Naive thymus-derived CD8-positive, alpha-beta T cell (primary cell): ENCODE measurements at regions not wholly inside any gene's neighbourhood (a gene's known extent, or its start where the extent isn't known, plus 50 kb on each side); places are given as distances from the start of the nearest gene placed in this dataset.

Source experiments
- ATAC-seq, 2 donors: fragments of 150-1000 bp; cut with Tn5 transposase in 1 of 2; sonication (Bioruptor Pico), chemical (Tn5 transposase) in 1 of 2; 1 replicate in 1 of 2; 2 replicates in 1 of 2; pipeline ENCODE4 v1.10.0; 2021; ENCODE audit warnings: mild to moderate bottlenecking in 2 of 2, moderate library complexity in 2 of 2
- POLR2A ChIA-PET: fragments of 350-600 bp; sonication (Branson Sonifier 250); formaldehyde crosslinking; loops from one replicate; lab custom pipeline; 2021; ENCODE audit warnings: antibody characterized with exemption; lab: Charles Lee
- DNase-seq, 10 donors: peaks; one replicate each; pipeline versions ENCODE4 v3.0.0 to v3.0.0-alpha.2; 2020 to 2022
- H3K27ac Mint-ChIP-seq, 10 donors: one replicate each; pipeline ENCODE4 v1.8.0; 2020 to 2022; ENCODE audit warnings: mild to moderate bottlenecking in 10 of 10, mixed read lengths in 10 of 10, moderate library complexity in 4 of 10, inconsistent platforms in 1 of 10
- H3K27me3 Mint-ChIP-seq, 5 donors: one replicate each; pipeline ENCODE4 v1.8.0; 2021 to 2022; ENCODE audit warnings: mixed read lengths in 5 of 5
- H3K36me3 Mint-ChIP-seq, 3 donors: one replicate each; pipeline ENCODE4 v1.8.0; 2020 to 2022; ENCODE audit warnings: mixed read lengths in 3 of 3, mild to moderate bottlenecking in 2 of 3, inconsistent platforms in 1 of 3
- H3K4me1 Mint-ChIP-seq, 4 donors: one replicate each; pipeline ENCODE4 v1.8.0; 2021 to 2022; ENCODE audit warnings: mixed read lengths in 4 of 4
- H3K4me3 Mint-ChIP-seq, 10 donors: one replicate each; pipeline ENCODE4 v1.8.0; 2020 to 2022; ENCODE audit warnings: mild to moderate bottlenecking in 10 of 10, mixed read lengths in 10 of 10, moderate library complexity in 6 of 10, inconsistent platforms in 1 of 10
- H3K9me3 Mint-ChIP-seq, 9 donors: one replicate each; pipeline ENCODE4 v1.8.0; 2020 to 2022; ENCODE audit warnings: mixed read lengths in 9 of 9, mild to moderate bottlenecking in 3 of 9, inconsistent platforms in 1 of 9, moderate library complexity in 1 of 9

DNA sequence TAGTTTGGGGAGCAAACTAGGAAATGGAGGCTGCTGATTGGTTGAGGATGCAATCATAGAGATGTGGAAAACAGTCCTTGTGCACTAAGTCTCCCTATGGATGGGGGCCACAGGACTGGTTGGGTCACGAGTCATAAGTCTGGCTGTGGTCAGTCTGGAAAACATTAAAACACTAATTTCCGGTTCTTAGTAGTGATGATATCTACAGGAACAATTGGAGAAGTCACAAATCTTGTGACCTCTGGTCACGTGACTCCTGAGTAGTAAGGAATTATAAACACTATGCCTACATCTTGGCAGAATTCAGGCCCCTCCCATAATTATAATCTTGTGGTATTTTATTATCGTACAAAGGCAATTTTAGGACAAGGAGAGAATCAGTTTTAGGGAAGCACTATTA lies 317.3 kb upstream of the ARPP21 start:
- Mint-ChIP-seq H3K9me3 (peaks cover 0 to 16% (median 9%) of the 10 kb centered on the region in 9 donors), H3K36me3 (no peaks in the 10 kb centered on the region), H3K27me3 (no peaks in the 10 kb centered on the region), H3K4me3 (no peak overlapping the region), H3K27ac (no peak overlapping the region), H3K4me1 (no peaks in the 10 kb centered on the region)
- POLR2A ChIA-PET = no interaction called here
- DNase-seq (no peak), ATAC-seq (no peak)

- H3K36me3 Mint-ChIP-seq = no peaks in the 10 kb centered on the region
- H3K27me3 Mint-ChIP-seq = no peaks in the 10 kb centered on the region
- no peak for ATAC-seq
- H3K4me1 Mint-ChIP-seq = no peaks in the 10 kb centered on the region
- no peak for DNase-seq
- peaks cover 0 to 9% (median 0%) of the 10 kb centered on the region in 9 donors for H3K9me3 Mint-ChIP-seq
- no peak overlapping the region for H3K4me3 Mint-ChIP-seq
- no peak overlapping the region for H3K27ac Mint-ChIP-seq
- POLR2A ChIA-PET = no interaction called here
Observed at GRCh38 chr3:35335703-35336102, 303.6 kb upstream of the ARPP21 start.

DNA sequence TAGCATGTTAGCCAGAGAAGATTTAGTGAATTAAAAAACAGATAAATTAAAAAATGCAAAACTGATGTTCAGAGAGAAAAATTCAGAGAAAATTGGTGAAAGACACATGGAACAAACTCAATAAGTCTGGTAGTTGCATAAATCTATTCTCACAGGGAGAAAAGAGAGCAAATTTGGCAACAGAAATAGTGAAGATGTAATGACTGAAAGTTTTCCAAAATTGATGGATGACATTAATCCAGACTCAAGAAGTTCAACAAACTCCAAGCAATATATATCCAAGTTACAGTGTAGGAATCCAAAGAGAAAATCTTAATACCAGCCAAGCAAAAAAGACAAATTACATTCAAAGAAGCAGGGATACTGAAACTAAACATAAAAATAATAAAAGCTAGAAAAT lies 302.7 kb upstream of the ARPP21 start:
- no peak overlapping the region for H3K27ac Mint-ChIP-seq
- no peaks in the 10 kb centered on the region for H3K36me3 Mint-ChIP-seq
- ATAC-seq (no peak), DNase-seq (no peak)
- no peak overlapping the region for H3K4me3 Mint-ChIP-seq
- H3K4me1 Mint-ChIP-seq = no peaks in the 10 kb centered on the region
- POLR2A ChIA-PET = no interaction called here
- H3K27me3 Mint-ChIP-seq = no peaks in the 10 kb centered on the region
- peaks cover 0 to 14% (median 0%) of the 10 kb centered on the region in 9 donors for H3K9me3 Mint-ChIP-seq

DNA sequence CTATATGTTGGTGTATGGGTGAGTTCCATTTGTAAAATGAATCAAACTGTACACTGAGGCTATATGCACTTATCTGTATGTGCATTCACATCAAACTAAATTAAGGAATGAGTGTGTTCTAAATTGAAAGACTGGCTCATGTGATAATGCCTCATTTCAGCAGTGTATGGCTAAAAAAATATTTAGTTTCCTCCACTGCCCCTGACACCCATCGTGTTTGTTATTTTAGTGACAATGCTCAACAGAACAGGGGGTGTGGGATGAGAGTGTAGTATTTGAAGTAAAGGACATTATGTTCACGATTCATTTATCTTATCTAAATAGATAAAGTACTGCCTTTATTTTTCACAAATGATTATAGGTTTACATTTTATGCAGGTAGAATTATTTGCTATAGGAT lies 301.1 kb upstream of the ARPP21 start:
- H3K27me3 Mint-ChIP-seq = no peaks in the 10 kb centered on the region
- no peak for ATAC-seq
- no peak overlapping the region for H3K4me3 Mint-ChIP-seq
- H3K9me3 Mint-ChIP-seq = peaks cover 0 to 20% (median 0%) of the 10 kb centered on the region in 9 donors
- no peak for DNase-seq
- no peaks in the 10 kb centered on the region for H3K4me1 Mint-ChIP-seq
- no peak overlapping the region for H3K27ac Mint-ChIP-seq
- H3K36me3 Mint-ChIP-seq = no peaks in the 10 kb centered on the region
- POLR2A ChIA-PET = no interaction called here

DNA sequence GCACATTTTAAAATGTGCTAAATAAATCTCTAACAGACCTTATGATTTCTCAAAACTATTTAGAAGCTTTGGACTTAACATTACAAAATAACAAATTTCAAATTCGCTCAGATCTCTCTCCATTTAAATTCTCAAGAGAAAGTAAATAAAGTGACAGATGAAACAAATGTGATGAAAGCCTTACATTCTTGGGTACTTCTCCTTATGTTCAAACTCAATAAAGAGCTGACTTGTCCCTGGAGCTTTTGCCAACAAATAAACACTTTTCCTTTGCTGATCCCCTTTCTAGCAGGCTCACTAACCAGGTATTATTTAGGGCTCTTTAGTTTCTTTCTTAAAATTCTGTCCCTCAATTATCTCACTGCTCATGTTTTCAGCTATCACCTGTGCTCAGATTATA lies 259.1 kb upstream of the ARPP21 start:
- POLR2A ChIA-PET = no interaction called here
- ATAC-seq = no peak
- Mint-ChIP-seq H3K4me3 (no peak overlapping the region), H3K36me3 (no peaks in the 10 kb centered on the region), H3K27me3 (no peaks in the 10 kb centered on the region), H3K4me1 (no peaks in the 10 kb centered on the region), H3K9me3 (peaks cover 0 to 12% (median 0%) of the 10 kb centered on the region in 9 donors), H3K27ac (no peak overlapping the region)
- DNase-seq = no peak

DNA sequence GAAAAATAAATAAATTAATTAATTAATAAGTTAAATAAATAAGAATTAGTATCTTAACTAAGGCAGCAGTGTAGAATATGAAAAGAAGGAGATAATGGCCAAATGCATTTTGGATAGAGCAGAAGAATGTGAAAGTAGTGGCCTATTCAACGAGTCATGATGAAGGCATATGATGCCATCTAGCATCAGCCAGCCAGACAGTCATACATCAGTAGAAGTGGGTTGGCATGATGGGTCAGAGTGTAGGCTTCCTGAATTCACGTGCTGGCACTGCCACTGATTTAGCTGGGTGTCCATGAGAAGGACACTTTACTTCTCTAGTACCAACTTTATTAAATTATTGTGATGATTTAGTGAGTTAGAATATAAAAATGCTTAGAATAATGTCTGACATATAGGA lies 256.1 kb upstream of the ARPP21 start:
- POLR2A ChIA-PET = no interaction called here
- peaks cover 0 to 12% (median 0%) of the 10 kb centered on the region in 9 donors for H3K9me3 Mint-ChIP-seq
- no peaks in the 10 kb centered on the region for H3K36me3 Mint-ChIP-seq
- no peak overlapping the region for H3K4me3 Mint-ChIP-seq
- no peak overlapping the region for H3K27ac Mint-ChIP-seq
- DNase-seq (no peak), ATAC-seq (no peak)
- H3K27me3 Mint-ChIP-seq = no peaks in the 10 kb centered on the region
- H3K4me1 Mint-ChIP-seq = peaks cover 0 to 2% (median 0%) of the 10 kb centered on the region in 4 donors

- Mint-ChIP-seq H3K36me3 (no peaks in the 10 kb centered on the region), H3K4me1 (peaks cover 0 to 2% (median 0%) of the 10 kb centered on the region in 4 donors), H3K4me3 (no peak overlapping the region), H3K27ac (no peak overlapping the region), H3K27me3 (no peaks in the 10 kb centered on the region), H3K9me3 (peaks cover 0 to 12% (median 0%) of the 10 kb centered on the region in 9 donors)
- no peak for DNase-seq
- POLR2A ChIA-PET = no interaction called here
- ATAC-seq = no peak
Observed at GRCh38 chr3:35383719-35384555, 255.4 kb upstream of the ARPP21 start.

DNA sequence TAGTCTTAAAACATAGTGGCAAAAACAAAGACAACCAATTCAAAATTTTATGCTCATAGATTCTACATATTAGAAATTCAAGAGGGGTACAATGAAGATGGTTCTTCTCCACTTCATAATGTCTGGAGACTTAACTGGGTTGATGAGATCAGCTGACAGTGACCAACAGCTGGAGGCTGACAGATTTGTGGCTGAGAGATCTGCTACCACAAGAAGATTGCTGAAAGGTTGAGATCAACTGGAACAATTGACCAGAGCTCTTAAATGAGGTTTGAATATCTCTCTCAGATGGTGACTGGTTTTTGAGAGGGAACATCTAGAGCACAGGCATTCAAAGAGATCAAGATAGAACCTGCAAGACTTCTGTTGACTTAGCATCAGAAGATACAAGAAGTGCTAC lies 254.1 kb upstream of the ARPP21 start:
- Mint-ChIP-seq H3K27ac (no peak overlapping the region), H3K36me3 (no peaks in the 10 kb centered on the region), H3K9me3 (peaks cover 0 to 16% (median 0%) of the 10 kb centered on the region in 9 donors), H3K4me3 (no peak overlapping the region), H3K4me1 (peaks cover 0 to 2% (median 0%) of the 10 kb centered on the region in 4 donors), H3K27me3 (no peaks in the 10 kb centered on the region)
- ATAC-seq = no peak
- no peak for DNase-seq
- POLR2A ChIA-PET = no interaction called here

DNA sequence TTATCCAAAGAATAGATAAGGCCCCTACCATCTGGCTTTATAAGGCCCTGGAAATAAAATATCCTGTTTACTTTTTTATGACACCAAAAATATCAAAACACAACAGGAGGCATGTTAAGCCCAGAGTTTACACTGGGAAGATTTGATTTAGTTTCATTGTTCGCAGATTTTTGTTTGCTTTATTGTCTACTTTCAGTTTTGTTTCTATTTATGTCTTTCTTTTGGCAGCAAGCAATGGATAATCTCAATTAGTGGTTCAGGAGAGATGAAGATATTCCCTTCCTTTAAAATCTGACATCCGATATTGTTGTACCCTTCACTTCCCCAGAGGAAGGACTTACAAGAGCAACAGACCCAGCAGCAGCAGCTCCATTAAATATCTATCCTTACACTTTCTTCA lies 249.4 kb upstream of the ARPP21 start:
- peaks cover 0 to 25% (median 8%) of the 10 kb centered on the region in 9 donors for H3K9me3 Mint-ChIP-seq
- no peaks in the 10 kb centered on the region for H3K27me3 Mint-ChIP-seq

GRCh38 chr3:35392187-35392586 lies 247.1 kb upstream of the ARPP21 start:
- no peak for ATAC-seq
- H3K9me3 Mint-ChIP-seq = peaks cover 0 to 25% (median 8%) of the 10 kb centered on the region in 9 donors
- H3K36me3 Mint-ChIP-seq = no peaks in the 10 kb centered on the region
- H3K4me1 Mint-ChIP-seq = no peaks in the 10 kb centered on the region
- no peak for DNase-seq
- no peak overlapping the region for H3K4me3 Mint-ChIP-seq
- no peaks in the 10 kb centered on the region for H3K27me3 Mint-ChIP-seq
- no peak overlapping the region for H3K27ac Mint-ChIP-seq
- POLR2A ChIA-PET = no interaction called here

More for the DNA sequence above, 249.4 kb upstream of the ARPP21 start:
- DNase-seq (no peak), ATAC-seq (no peak)
- POLR2A ChIA-PET = no interaction called here
- Mint-ChIP-seq H3K4me3 (no peak overlapping the region), H3K36me3 (no peaks in the 10 kb centered on the region), H3K4me1 (peaks cover 0 to 2% (median 0%) of the 10 kb centered on the region in 4 donors), H3K27ac (no peak overlapping the region)

- H3K27ac Mint-ChIP-seq = no peak overlapping the region
- no peaks in the 10 kb centered on the region for H3K4me1 Mint-ChIP-seq
- ATAC-seq = no peak
- no peak overlapping the region for H3K4me3 Mint-ChIP-seq
- H3K9me3 Mint-ChIP-seq = peaks cover 0 to 25% (median 8%) of the 10 kb centered on the region in 9 donors
- no peaks in the 10 kb centered on the region for H3K36me3 Mint-ChIP-seq
- no peaks in the 10 kb centered on the region for H3K27me3 Mint-ChIP-seq
- no peak for DNase-seq
- POLR2A ChIA-PET = no interaction called here
Observed at GRCh38 chr3:35393901-35394799, 245.2 kb upstream of the ARPP21 start.

DNA sequence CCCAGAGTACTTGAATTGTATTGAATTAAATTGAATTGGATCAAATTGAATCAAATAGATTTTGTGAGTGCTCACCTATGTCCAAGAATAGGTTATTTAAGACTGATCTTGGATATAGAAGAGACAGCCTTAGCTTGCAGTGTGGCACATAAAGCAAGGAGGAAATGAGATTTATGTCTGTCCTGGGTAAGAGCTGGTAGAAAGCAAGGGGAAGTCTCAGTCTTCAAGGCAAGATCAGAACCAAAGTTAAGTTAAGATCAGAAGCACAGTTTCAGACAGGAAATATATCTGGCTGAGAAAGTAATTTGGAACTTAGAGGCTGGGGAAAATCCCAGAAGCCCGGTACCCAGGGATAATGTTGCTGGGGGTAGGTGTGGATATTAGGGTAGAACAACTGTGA lies 244.4 kb upstream of the ARPP21 start:
- H3K4me1 Mint-ChIP-seq = no peaks in the 10 kb centered on the region
- H3K4me3 Mint-ChIP-seq = no peak overlapping the region
- ATAC-seq (no peak), DNase-seq (no peak)
- POLR2A ChIA-PET = no interaction called here
- no peaks in the 10 kb centered on the region for H3K36me3 Mint-ChIP-seq
- H3K9me3 Mint-ChIP-seq = peaks cover 0 to 25% (median 8%) of the 10 kb centered on the region in 9 donors
- H3K27me3 Mint-ChIP-seq = no peaks in the 10 kb centered on the region
- no peak overlapping the region for H3K27ac Mint-ChIP-seq

DNA sequence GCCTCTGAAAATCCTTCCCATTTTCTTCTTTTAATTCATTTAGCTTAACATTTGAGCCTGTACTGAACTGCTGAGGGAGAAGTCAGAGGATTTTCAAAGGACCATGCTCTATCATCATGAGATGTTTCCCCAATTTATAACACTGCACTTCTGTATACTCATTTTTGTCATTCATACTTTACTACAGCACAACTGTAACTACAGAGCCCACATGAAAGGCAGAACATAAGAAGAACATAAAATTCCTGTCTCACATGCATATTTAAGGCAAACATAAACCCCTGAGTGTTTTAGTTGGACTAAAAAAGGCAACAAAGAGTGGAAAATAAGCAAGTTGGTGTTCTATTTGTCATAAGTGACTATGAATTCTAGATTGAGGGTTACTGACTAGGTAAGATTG lies 237.7 kb upstream of the ARPP21 start:
- Mint-ChIP-seq H3K36me3 (no peaks in the 10 kb centered on the region), H3K4me1 (no peaks in the 10 kb centered on the region), H3K4me3 (no peak overlapping the region), H3K9me3 (peaks cover 0 to 8% (median 0%) of the 10 kb centered on the region in 9 donors), H3K27me3 (no peaks in the 10 kb centered on the region), H3K27ac (no peak overlapping the region)
- DNase-seq = no peak
- ATAC-seq = no peak
- POLR2A ChIA-PET = no interaction called here
